GM19240 (cell line): ENCODE measurements at regions not wholly inside any gene's neighbourhood (a gene's known extent, or its start where the extent isn't known, plus 50 kb on each side); places are given as distances from the start of the nearest gene placed in this dataset.
"Not testable (repeated sequence)": the region's sequence is repeated elsewhere in the genome, so short reads cannot be mapped to it uniquely, and the experiment has no call there.

Experiments used
- DNase-seq: peaks from one replicate; pipeline ENCODE4 v3.0.0; 2011; ENCODE audit warnings: low spot score; ENCODE audit not compliant: insufficient read length

DNA sequence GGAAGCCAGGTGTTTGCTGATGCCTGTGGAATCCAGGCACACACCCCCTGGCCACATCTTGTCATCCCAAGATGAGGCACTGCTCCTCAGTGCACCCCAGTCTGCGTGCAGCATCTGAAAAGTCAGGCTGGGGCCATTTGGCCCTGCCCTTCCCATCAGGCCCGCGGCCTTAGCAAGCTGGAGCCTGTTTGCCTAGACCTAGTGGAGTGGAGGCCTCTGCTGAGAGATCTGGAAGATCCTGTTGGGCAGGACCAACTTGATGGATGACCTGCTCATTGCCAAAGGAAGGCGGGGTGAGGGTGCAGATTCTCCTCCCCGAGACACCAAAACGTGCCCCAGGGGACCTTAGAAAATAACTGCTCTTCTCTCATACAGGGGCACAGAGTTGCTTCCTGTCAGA, 220.2 kb downstream of the SHQ1 start:
- DNase-seq, result no peak

DNA sequence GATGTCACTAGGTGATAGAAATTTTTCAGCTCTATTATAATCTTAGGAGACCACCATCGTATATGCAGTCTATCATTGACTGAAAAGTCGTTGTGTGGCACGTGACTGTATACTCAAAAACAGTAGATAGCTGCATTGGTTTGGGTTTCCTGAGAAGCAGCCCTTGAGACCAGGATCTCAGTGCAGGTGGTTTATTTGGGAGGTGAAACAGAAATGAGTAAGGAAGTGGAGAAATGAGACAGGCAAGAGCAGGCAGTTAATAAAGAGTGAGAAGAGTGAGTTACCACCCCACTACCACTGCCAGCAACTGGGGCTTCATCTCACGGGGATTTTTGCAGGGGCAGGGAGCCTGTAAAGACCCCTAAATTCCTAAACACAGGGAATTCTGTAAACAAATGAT, 221.0 kb downstream of the SHQ1 start:
- no peak for DNase-seq

DNA sequence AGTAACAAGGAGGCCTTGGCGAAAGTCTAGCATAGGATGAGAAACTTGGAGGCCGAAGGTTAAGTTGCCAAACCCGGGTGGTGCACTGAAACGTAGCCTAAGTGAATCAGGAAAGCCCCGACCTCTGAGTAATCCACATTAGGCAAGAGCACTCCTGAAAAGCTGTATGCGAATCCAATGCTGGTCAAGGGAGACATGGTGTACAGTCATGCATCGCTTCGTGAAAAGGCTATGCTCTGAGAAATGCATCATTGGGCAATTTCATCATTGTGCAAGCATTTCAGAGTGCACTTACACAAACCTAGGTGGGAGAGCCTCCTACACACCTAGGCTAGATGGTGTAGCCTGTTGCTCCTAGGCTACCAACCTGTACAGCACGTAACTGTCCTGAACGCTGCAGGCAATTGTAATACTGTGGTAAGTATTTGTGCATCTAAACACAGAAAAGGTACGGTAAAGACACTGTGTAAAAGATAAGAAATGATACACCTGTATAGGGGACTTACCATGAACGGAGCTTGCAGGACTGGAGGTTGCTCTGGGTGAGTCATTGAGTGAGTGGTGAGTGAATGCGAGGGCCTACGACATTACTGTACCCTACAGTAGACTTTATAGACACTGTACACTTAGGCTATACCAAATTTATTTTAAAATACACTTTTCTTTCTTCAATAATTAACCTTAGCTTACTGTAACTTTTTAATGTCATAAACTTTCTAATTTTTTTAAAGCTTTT, 222.5 kb downstream of the SHQ1 start:
- DNase-seq, result no peak

DNA sequence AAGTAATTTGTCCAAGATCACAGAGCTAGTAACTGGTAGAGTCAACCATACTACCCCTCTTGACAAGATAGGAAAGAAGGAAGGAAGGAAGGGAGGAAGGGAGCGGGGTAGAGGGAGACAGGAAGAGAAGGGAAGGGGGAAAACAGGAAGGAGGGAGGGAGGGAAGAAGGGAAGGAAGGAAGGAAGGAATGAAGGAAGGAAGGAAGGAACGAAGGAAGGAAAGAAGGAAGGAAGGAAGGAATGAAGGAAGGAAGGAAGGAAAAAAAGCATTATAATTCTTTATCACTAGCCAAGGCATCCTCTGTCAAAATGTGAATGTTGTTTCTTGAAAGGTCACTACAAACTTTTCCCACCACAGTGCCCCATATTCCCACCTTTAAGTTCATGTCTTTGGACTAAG, 223.6 kb downstream of the SHQ1 start:
- DNase-seq, result no peak

DNA sequence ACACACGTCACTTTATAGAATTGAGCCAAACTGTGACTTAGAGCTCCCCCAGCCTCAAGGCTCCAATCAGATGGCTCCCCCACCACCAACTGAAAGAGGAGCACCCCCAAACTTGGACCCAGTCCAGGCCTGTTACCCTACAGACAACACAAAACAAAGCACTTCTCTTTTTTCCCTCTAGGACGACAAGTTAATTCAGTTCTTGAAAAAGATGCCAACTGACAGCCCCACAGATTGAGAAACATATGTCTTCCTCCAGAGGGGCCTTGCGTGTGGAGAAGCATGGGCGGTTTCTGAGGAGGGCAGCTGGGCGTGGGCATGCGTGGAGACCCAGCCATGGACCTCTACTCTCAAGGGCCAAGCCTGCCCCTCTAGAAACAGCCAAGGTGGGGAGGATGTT, 229.5 kb downstream of the SHQ1 start:
- no peak for DNase-seq

DNA sequence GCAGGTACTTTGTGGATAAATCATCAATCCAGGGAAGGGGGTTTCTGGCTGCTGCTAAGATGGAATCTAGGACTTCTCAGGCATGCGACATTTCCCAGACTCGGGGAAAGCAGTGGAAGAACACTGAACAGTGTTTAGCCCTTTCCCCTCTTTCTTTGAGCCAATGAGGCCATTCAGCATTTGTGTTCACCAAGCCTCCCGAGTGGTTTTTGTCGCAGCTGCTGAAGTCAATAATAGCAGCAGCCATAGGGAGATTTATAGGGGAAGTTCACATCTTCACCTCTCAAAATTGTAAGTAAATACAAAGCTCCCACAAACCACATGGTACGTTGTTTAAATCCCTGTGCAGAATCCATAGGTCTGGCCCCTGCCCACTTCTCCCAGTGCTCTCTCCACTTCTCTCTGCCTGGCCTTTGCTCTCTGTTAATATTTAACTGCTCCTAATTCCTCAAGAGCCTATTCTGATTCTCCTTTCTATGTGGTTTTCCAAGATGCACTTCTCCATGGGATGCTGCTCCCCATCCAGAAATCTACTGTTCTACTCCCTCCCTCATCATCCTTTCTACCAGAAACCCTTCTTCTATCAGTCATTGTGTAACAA, 230.7 kb downstream of the SHQ1 start:
- no peak for DNase-seq

DNA sequence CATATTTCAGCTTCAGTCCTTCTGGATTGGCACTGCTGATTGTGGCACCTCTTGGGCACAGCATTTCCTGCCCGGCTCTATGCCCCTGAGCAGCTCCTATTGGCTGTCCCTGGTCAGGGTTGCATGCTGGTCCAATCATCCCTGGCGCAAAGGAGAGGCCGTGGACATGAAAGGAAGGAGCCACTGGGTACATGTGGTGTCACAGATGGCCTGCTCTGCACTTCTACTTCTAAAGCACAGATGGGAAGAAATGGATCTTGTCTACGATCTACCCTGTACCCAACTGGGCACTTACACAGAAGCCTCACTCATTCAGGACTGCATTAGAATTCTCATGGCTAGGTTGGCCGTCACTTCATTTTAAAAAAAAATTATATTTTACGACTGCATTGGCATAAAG, 232.5 kb downstream of the SHQ1 start:
- no peak for DNase-seq

DNA sequence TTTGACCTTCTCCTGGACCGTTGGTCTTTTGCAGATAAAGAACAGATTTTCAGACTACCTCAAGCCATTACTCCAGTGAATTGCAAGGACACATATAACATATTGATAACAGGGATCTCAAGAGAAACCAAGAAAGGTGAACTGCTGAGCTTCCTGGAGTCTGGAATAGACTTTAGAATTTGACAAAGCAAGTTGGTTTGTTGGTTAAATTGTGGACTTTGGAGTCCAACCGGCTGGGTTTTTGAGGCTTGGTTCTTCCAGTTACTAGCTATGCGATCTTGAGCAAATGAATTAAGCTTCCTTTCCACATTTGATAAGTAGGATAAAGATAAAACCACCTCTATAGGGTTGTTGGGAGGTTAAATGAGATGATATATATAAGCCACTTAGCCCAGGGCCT, 233.1 kb downstream of the SHQ1 start:
- DNase-seq, result no peak

DNA sequence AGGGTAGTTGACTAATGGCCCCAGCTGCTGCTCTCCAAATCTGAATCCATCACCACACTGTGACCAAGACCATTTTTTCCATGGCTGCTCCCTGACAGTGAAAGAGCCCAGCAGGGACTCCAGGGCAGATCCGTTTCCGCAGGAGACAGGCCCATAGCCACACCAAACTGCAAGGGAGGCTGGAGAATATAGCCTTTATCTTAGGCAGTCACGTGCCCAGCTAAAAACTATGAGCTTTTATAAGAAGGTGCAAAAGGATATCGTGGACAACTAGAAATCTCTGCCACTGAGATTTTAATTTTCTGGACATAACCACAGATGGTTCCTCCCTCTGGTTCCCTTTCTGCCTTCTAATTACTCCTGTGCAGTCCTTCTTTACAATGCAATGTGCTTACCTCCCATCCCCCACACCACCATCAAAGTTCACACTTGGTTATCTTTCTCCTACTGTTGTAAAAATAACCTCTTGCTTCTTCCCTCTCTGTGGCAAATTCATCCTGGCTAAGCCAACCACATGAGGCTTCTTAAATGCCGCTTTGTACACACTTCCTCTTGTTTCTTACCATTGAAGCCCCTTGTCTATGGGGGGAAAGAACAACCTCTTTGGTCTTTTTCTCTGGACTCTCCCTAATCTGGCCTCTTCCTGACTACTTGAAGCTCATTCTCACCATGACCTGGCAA, 233.7 kb downstream of the SHQ1 start:
- no peak for DNase-seq

DNA sequence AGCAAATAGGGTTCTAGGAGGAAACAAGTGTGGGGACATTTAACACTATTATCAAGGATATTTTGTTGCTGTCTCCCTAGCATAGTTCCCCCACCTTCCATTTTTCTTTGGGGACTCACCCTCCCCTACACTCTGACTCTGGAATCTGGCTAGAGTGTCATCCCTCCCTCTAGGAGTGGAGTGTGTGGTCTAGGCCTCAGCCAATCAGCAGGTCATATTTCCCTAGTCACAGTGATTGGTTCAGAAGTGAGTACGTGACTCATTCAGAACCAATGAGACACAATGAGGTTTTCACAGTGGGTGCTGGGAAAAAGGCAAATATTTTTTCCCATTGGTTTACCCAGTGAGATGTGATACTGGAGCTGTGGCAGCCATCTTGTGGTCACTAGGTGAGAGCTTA, 234.4 kb downstream of the SHQ1 start:
- DNase-seq, result no peak

DNA sequence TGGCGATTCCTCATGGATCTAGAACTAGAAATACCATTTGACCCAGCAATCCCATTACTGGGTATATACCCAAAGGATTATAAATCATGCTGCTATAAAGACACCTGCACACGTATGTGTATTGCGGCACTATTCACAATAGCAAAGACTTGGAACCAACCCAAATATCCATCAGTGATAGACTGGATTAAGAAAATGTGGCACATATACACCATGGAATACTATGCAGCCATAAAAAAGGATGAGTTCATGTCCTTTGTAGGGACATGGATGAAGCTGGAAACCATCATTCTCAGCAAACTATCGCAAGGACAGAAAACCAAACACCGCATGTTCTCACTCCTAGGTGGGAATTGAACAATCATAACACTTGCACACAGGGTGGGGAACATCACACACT, 239.1 kb downstream of the SHQ1 start:
- DNase-seq, result not testable (repeated sequence)

DNA sequence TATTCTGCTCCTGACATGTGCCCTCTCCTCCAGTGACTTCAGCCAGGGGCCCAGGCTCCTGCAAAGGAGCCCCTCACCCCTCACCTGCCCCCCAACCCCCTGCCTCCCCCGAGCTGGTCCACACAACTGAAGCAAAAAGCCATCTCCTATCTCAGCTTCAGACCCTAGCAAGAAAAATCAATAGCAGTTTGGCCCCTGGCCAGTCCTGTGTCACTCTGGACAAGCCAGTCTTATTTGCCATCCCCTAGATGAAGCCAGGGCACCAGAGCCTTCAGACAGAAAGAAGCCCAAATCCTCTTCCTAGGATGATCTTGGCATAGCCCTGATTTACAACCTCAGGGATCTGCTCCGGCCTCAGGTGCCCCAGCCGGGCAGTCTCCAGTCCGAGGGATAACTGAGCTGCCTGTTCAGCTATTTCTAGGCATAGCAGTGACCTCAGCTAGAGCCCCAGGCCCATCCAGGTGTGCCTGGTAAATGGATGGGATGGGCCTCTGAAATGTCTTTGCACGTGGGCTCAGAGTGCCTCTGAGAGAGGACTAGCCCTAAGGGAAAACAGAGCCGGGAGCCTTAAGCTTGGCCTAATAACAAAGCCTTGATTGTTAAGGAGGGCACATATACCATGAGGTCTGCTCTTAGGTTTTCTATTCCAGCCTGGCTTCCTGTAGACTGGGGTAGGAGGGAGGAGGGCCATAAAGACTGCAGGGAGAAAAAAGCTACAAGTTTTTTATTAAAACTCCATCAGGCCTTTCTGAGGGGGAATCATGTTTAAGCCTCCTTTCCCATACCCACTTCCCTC, 242.0 kb downstream of the SHQ1 start:
- DNase-seq, result no peak

DNA sequence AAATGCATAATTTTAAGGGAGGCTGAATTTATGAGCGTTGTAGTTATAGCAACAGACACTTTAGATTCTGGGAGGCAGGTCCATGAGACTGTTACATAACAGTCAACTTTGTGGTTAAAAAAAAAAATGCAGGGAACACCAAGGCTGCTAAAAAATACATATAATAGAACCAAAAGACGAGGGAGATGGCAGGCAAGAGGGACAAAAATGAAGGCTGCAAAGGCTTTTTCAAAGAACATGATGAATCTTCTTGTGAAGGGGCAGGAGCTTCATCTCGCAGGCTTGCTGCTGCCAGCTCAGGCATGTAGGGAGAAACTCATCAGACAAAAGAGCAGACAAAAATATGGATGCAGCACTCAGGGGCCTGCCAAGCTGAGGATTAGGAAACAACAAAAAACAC, 243.9 kb downstream of the SHQ1 start:
- no peak for DNase-seq

DNA sequence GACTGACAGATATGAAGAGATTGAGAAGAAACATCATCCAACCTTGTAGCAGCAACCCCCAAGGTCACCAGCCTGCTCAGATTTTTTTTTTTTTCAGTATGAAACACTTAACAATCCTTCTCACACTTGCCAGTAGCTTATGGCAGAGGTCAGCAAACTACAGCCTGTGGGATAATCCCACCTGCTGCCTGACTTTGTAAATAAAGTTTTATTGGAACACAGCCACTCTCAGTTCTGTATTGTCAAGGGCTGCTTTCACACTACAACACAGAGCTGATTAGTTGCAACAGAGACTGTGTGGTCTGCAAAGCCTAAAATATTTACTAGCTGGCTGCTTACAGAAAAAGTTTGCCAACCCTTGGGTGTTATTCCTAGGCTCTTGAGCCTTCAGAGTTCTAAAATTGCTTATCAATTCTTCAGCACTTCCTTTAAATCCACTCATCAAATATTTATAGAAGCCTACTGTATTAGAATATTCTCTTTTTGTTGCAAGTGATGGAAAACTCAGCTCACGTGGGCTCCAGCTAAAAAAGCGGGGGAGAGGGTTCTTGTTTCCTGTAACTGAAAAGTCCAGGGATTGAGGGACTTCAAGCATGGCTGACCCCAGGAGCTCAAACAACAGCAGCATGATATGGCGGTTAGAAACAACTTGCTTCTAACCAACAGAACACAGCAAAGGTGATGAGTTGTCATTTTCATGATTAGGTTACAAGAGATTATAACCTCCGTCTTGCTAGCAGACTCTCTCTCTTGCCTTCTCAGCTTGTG, 246.1 kb downstream of the SHQ1 start:
- no peak for DNase-seq

DNA sequence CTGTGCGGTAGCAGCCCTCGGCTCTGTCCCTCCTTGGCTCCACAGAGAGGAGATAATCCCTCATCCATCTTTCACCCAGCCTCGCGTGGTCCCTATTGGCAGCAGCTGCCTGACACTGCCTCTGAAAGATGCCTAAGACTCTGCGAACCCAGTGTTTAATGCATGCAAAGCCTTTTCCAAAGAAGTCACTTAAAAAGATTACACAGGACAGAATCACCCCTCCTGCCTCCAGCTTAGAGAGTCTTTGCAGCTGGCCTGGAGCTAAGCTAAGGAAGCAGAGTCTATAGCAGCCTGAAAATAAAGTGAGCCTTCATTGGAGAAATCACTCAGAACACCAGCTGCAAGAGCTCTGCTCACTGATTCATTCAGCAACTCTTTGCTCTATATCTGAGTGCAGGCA, 247.2 kb downstream of the SHQ1 start:
- no peak for DNase-seq

DNA sequence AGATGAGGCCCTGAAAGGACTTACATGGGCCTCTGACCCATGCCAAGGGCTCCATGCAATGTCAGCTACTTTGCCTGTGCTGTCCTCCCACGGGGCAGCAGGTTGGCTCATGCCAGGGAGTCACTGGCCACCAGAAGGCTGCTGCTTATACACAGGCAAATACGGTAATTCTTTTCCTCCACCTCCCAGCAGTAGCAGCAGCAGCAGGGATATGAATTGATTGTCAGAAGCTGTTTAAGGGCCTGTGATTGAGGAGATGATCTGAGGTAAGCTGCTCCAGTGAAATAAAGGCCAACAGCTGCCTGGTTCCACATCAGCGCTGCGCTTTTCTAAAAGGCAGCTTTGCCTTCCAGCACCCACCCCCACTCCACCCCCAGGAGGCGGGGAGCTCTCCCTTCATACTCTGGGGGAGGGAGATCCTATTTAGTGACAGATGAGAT, 250.5 kb downstream of the SHQ1 start:
- no peak for DNase-seq

DNA sequence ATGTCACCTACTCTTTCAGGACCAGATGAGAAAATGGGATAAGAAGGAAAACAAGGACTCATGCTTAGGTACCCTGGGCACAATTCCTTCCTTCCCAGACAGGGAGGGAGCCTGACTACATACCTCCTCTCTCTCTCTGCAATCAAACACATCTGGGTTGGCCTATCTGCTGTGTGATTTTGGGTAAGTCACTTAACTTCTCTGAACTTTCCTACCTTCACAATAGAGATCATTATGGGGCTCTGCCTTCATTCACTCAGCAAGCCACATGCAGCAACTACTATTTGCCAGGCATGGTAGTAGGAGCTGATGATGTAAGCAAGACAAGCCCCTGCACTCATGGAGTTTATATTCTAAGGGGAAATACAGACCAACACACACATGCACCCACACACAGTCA, 251.2 kb downstream of the SHQ1 start:
- DNase-seq, result no peak

DNA sequence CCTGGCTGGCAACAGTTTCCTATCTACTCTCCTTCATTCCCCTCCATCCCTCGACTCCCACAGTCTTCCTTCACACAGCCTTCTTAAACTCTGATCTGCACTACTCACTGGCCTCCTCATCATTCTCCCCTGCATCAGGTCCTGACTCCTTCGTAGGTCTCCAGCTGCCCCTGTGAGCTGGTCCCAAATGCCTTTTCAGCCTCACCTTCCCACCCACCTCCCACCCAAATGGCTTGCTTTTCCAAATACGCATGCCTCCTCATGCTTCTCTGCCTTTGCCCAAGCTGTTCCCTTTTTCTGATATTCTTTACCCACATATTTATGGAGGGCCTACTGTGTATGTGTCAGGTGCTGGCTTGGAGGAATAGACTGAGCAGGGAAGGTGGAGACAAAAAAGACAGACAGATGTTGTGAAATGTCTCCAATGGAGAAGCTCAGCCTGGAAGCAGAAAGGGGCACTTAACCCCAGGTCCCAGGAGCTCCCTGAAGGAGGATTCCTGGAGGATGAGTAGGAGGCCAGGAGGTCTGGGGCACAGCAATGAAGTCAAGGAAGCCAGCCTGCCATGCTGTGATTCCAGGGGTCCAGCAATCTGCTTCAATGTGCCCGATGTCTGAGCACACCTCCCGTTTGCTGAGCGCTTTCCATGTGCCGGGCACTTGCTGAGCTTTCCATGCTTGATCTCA, 252.2 kb downstream of the SHQ1 start:
- no peak for DNase-seq

DNA sequence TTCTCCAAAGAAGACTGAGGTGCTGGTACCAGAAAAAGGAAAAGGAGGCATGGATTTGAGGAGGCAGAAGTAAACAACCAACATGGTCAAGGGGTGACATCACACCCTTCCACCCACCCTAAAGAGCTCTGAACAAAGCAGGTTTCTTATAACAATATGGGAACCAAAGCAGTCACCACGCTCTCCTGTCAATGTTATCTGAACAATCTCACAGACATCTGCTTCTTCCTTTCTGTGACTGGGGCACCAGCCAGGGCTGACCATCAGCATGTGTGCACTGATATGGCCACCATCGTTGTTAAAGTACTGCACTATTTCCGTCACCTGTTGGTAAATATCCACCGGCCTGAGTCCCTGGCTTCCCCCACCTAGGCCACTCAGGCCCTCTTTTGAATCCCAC, 252.9 kb downstream of the SHQ1 start:
- no peak for DNase-seq

DNA sequence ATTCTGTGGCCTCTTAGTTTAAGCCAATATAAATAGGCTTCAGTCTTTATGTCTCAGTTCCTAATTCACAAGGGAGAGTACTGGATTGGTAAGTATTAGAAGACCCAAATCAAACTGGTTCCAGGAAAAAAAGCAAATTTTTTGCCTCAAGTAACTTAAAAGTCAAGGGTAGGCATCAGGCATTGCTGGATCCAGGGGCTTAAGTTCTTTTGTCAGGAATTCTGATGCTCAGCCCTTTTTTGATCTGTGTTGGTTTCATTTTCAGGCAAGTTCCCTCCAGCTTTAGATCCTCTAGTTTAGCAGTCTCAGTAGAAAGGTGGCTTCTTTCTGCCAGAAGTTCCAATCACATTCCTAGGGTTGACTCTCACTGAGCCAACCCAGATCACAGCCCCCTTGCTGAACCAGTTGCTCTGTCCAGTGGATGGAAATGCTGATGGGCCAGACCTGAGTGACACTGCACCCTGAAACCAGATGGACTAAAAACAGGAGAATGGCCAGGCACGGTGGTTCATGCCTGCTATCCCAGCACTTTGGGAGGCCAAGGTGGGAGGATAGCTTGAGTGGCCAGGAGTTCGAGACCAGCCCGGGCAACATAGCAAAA, 253.5 kb downstream of the SHQ1 start:
- DNase-seq, result no peak
